ENCODE measurements at regions not wholly inside any gene's neighbourhood (a gene's known extent, or its start where the extent isn't known, plus 50 kb on each side); places are given as distances from the start of the nearest gene placed in this dataset.

- DNase-seq (ENCODE audit: low read depth) = no peak
Observed at GRCh38 chr20:50313827-50314677, 123.4 kb downstream of the CEBPB start.

GRCh38 chr20:50314678-50315335 lies 124.2 kb downstream of the CEBPB start:
- DNase-seq (ENCODE audit: low read depth) = no peak

GRCh38 chr20:50315586-50316551 lies 125.2 kb downstream of the CEBPB start:
- DNase-seq (ENCODE audit: low read depth) = no peak

- DNase-seq (ENCODE audit: low read depth) = no peak
Observed at GRCh38 chr20:50317116-50317515, 126.5 kb downstream of the CEBPB start.

- no peak for DNase-seq (ENCODE audit: low read depth)
Observed at GRCh38 chr20:50317609-50318008, 127.0 kb downstream of the CEBPB start.

- DNase-seq (ENCODE audit: low read depth) = no peak
Observed at GRCh38 chr20:50318710-50319109, 128.1 kb downstream of the CEBPB start.

- no peak for DNase-seq (ENCODE audit: low read depth)
Observed at GRCh38 chr20:50320005-50320900, 129.6 kb downstream of the CEBPB start.

GRCh38 chr20:50320901-50321796 lies 130.5 kb downstream of the CEBPB start:
- DNase-seq (ENCODE audit: low read depth) = no peak

- no peak for DNase-seq (ENCODE audit: low read depth)
Observed at GRCh38 chr20:50321797-50322480, 131.3 kb downstream of the CEBPB start.

- no peak for DNase-seq (ENCODE audit: low read depth)
Observed at GRCh38 chr20:50322703-50323131, 132.1 kb downstream of the CEBPB start.

GRCh38 chr20:50323209-50323608 lies 132.6 kb downstream of the CEBPB start:
- no peak for DNase-seq (ENCODE audit: low read depth)

GRCh38 chr20:50323777-50324775 lies 133.4 kb downstream of the CEBPB start:
- no peak for DNase-seq (ENCODE audit: low read depth)

GRCh38 chr20:50325215-50325614 lies 134.6 kb downstream of the CEBPB start:
- no peak for DNase-seq (ENCODE audit: low read depth)

GRCh38 chr20:50325651-50326050 lies 135.0 kb downstream of the CEBPB start:
- no peak for DNase-seq (ENCODE audit: low read depth)

GRCh38 chr20:50327666-50328065 lies 137.0 kb downstream of the CEBPB start:
- DNase-seq (ENCODE audit: low read depth) = no peak

GRCh38 chr20:50328222-50328979 lies 137.8 kb downstream of the CEBPB start:
- DNase-seq (ENCODE audit: low read depth) = no peak

All from stimulated activated CD8-positive, alpha-beta memory T cell treated with anti-CD3 and anti-CD28 coated beads, Interleukin-12 subunit alpha, Interleukin-12 subunit beta, amount 100 ng/mL, for 4 hours (primary cell).